ENCODE measurements at regions not wholly inside any gene's neighbourhood (a gene's known extent, or its start where the extent isn't known, plus 50 kb on each side); places are given as distances from the start of the nearest gene placed in this dataset.
"Not testable (repeated sequence)": the region's sequence is repeated elsewhere in the genome, so short reads cannot be mapped to it uniquely, and the experiment has no call there.

DNA sequence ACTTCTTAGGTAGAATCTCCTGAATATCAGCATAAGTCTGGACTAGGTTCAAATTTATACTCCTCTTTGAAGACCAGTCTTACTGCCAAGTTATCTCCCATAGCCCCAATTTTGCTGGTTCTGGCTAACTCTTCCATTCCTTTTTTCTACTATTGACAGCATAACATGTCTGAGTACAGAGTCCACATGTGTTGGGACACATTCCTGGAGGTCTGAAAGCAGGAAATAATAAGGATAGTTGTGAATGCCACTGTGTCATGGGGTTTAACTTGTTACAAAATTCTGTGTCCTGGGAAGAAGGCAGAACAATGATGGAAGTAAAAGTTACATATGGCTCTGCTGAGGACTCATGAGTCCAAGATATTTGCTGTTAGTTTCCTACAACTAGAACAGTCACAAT, 57.4 kb upstream of the ZBTB20 start:
- Mint-ChIP-seq H3K27me3 (no peaks in the 10 kb centered on the region), H3K4me3 (no peak overlapping the region), H3K36me3 (ENCODE audit: low read depth) (no peaks in the 10 kb centered on the region), H3K27ac (no peak overlapping the region), H3K4me1 (no peaks in the 10 kb centered on the region), H3K9me3 (no peaks in the 10 kb centered on the region)
- ChIA-PET CTCF (no interaction called here), POLR2A (no interaction called here)
- DNase-seq = no peak

DNA sequence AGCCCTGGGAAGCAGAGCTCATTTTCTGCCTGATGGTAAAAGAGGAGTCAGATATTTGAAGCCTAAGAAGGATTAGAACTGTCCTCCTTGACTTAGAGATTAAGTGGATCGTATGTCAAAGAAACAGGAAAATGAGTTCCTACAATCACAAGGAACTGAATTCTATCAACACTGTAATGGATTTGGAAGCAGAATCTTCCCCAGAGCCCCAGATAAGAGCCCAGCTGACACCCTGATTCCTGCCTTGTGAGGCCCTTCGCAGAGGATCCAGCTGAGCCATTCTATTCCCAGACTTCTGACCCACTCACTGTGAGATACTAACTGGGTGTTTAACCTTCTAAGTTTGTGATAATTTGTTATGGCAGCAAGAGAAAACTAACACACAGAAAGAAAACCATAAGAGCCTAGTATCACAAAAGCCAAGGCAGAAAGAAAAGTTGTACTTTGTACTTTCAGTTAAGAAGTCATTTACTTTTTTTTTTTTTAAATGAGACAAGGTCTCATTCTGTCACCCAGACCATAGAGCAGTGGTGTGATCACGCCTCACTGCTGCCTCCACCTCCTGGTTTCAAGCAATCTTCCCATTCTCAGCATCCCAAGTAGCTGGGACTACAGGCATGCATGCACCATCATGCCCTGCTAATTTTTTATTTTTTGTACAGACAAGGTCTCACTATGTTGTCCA, 61.1 kb upstream of the ZBTB20 start:
- POLR2A ChIA-PET = no interaction called here
- no peak overlapping the region for H3K4me3 Mint-ChIP-seq
- H3K9me3 Mint-ChIP-seq = no peaks in the 10 kb centered on the region
- CTCF ChIA-PET = no interaction called here
- no peaks in the 10 kb centered on the region for H3K4me1 Mint-ChIP-seq
- H3K36me3 Mint-ChIP-seq (ENCODE audit: low read depth) = no peaks in the 10 kb centered on the region
- no peak for DNase-seq
- no peaks in the 10 kb centered on the region for H3K27me3 Mint-ChIP-seq
- H3K27ac Mint-ChIP-seq = no peak overlapping the region

DNA sequence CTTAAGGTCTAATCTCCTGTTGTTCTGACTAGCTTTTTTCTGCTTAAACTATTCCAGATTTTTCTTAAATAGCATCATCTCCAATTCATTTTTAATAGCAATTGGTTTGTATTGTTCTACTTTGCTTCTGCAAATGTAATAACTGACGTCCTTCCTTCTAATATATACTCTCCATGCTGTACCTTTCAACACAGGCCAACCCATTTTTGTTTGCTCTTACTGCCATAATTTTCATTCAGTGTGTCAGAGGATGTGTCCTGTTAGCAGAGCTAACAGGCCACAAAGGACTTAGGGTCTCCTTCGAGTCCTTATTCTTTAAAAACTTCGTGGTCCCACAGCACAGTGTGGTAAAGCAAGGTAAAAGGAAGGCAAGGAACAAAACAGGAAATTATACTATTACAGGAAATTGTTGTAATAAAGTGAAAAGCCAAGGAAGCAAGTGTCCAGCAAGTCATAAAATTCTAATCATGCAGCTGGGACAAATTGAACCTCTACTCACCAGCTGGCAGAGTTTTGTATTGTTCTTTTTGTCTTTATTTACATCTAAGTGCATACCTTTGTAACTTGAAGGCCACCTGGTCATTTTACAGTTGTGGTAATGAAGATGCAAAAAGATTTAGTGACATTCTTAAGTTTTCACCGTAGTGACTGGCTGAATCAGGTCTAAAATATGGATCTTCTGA, 64.9 kb upstream of the ZBTB20 start:
- Mint-ChIP-seq H3K9me3 (no peaks in the 10 kb centered on the region), H3K27me3 (no peaks in the 10 kb centered on the region), H3K4me3 (no peak overlapping the region), H3K36me3 (ENCODE audit: low read depth) (no peaks in the 10 kb centered on the region), H3K4me1 (no peaks in the 10 kb centered on the region), H3K27ac (no peak overlapping the region)
- ChIA-PET POLR2A (interaction anchor here (0.6 kb wide), 1 partner anchor 159 kb away, joined by 7 read pairs; no protein-coding TSS in a partner anchor), CTCF (no interaction called here)
- no peak for DNase-seq

DNA sequence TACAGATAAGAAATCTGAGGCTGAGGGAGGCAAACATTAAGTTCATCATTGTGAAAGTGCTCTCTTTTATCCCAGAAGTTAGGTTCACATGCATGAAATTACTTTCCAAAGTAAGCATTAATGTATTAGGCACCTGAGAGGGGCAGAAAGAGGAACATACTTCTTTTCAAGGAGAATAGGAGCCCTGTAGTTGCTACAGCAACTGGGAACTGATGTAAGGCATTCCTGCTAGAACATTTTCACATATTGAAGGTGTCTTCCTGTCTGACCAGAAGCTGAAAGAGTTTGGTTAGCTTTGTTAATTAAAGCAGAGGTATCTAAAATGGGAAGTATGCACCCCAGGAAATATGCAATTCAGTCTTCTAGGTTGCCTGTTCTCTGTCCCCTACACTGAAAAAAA, 65.5 kb upstream of the ZBTB20 start:
- Mint-ChIP-seq H3K4me3 (no peak overlapping the region), H3K27ac (no peak overlapping the region), H3K4me1 (peaks cover 1% of the 10 kb centered on the region), H3K36me3 (ENCODE audit: low read depth) (no peaks in the 10 kb centered on the region), H3K27me3 (no peaks in the 10 kb centered on the region), H3K9me3 (no peaks in the 10 kb centered on the region)
- POLR2A ChIA-PET = interaction anchor here (0.6 kb wide), 1 partner anchor 159 kb away, joined by 7 read pairs; no protein-coding TSS in a partner anchor
- CTCF ChIA-PET = no interaction called here
- no peak for DNase-seq

DNA sequence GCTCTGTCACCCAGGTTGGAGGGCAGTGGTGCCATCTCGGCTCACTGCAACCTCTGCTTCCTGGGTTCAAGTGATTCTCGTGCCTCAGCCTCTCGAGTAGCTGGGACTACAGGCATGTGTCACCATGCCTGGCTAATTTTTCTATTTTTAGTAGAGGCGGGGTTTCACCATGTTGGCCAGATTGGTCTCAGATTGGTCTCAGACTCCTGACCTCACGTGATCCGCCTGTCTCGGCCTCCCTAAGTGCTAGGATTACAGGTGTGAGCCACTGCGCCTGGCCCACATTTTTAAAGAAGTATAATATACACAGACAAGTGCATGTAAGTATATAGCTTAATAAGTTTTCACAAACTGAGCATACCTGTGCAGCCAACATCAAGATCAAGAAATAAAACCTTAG, 66.0 kb upstream of the ZBTB20 start:
- H3K36me3 Mint-ChIP-seq (ENCODE audit: low read depth); H3K27me3 Mint-ChIP-seq; DNase-seq; H3K9me3 Mint-ChIP-seq; H3K4me1 Mint-ChIP-seq; H3K4me3 Mint-ChIP-seq; CTCF ChIA-PET; H3K27ac Mint-ChIP-seq: not testable (repeated sequence)
- POLR2A ChIA-PET = interaction anchor here (0.6 kb wide), 1 partner anchor 160 kb away, joined by 7 read pairs; no protein-coding TSS in a partner anchor

DNA sequence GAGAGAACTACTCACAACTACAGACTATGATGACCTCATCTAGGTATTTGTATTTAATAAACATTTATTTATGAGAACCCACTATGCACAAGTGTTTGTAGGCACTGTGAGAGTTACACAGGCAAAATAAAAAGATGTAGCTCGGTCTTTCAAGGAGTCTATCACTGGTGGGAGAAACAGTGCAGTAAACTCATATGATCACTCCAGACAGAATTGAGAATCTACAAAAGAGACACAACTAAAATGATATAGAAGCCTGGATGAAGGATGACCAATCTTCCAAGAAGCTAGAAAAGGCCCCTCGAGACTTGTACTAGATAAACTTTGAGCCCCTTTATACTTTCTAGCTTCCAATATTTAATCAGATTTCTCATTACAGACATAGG, 70.2 kb upstream of the ZBTB20 start:
- ChIA-PET POLR2A (no interaction called here), CTCF (no interaction called here)
- H3K4me1 Mint-ChIP-seq = peaks cover 2% of the 10 kb centered on the region
- no peak overlapping the region for H3K27ac Mint-ChIP-seq
- no peaks in the 10 kb centered on the region for H3K9me3 Mint-ChIP-seq
- DNase-seq = no peak
- H3K27me3 Mint-ChIP-seq = no peaks in the 10 kb centered on the region
- no peaks in the 10 kb centered on the region for H3K36me3 Mint-ChIP-seq (ENCODE audit: low read depth)
- H3K4me3 Mint-ChIP-seq = no peak overlapping the region

DNA sequence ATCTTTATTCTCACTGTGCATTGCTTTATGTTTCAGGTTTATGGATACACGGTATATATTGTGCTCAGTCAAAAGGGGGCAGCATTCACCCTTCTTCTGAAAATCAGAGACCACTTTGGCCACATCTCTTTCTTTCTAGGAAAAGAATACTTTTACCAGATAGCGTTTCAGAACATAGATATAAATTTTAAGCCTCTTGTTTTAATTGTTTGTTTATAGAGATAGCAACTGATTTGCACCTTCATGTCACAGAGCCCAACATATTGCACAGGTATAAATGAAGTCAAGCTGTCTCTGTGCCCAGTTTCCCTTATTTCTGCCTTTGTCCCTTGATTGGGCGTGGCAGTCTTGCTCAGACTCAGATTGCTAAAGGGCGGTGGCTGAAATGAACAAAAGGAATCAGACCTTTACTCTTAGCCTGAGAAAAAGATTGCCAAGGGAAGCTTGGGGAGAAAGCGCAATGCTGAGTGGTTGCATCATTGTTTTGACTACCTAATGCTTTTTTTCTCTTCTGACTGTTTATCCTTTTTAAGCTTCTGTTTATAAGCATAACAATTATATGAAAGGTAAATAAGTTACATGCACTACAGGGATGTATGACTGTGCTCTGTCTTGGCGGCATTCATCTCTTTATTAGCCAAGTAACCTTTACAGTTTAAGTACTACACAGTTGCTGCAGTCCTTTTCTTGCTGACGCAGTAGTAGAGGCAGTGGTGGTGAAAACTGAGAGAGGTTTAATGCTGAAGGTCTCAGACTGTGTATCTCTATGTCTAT, 70.8 kb upstream of the ZBTB20 start:
- no peaks in the 10 kb centered on the region for H3K9me3 Mint-ChIP-seq
- ChIA-PET CTCF (no interaction called here), POLR2A (no interaction called here)
- H3K27me3 Mint-ChIP-seq = no peaks in the 10 kb centered on the region
- peaks cover 2% of the 10 kb centered on the region for H3K4me1 Mint-ChIP-seq
- DNase-seq = peak; percentile 29
- no peak overlapping the region for H3K27ac Mint-ChIP-seq
- no peak overlapping the region for H3K4me3 Mint-ChIP-seq
- H3K36me3 Mint-ChIP-seq (ENCODE audit: low read depth) = no peaks in the 10 kb centered on the region

DNA sequence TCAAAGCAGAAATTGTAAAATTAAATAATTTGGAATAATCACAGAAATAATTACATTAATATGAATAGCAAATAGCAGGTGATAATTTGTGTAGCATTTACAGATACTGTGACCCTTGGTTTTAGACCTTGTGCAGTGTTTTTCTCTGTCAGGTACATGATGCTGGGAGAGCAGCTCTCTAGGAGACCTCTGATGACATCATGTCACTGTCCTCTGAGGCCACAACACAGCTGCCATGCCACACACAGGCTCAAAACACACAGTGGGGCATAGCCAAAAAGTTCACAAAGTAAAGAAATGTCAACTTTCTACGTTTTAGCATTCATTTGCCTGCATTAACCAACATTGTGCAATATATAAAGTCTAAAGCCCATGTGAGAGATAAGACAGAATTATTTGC, 71.8 kb upstream of the ZBTB20 start:
- no peaks in the 10 kb centered on the region for H3K27me3 Mint-ChIP-seq
- no peak overlapping the region for H3K27ac Mint-ChIP-seq
- H3K36me3 Mint-ChIP-seq (ENCODE audit: low read depth) = no peaks in the 10 kb centered on the region
- no peak overlapping the region for H3K4me3 Mint-ChIP-seq
- H3K9me3 Mint-ChIP-seq = no peaks in the 10 kb centered on the region
- CTCF ChIA-PET = no interaction called here
- H3K4me1 Mint-ChIP-seq = peaks cover 2% of the 10 kb centered on the region
- POLR2A ChIA-PET = no interaction called here
- DNase-seq = no peak

DNA sequence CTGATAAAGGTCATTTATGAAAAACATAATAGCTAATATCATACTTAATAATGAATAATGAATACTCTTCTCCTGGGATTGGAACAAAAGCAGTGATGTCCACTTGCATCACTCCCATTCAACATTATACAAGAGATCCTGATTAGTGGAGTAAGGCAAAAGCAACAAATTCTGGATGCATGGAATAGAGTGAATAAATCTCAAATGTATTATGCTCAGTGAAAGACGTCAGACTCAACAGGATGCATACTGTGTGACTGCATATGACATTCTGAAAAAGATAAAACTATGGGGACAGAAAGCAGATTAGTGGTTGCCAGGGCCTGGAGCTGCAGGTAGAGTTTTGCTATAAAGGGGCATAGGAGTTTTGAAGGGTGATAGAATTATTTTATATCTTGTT, 77.6 kb upstream of the ZBTB20 start:
- H3K9me3 Mint-ChIP-seq = no peaks in the 10 kb centered on the region
- H3K4me1 Mint-ChIP-seq = no peaks in the 10 kb centered on the region
- H3K4me3 Mint-ChIP-seq = no peak overlapping the region
- H3K27ac Mint-ChIP-seq = no peak overlapping the region
- ChIA-PET CTCF (no interaction called here), POLR2A (no interaction called here)
- H3K27me3 Mint-ChIP-seq = no peaks in the 10 kb centered on the region
- no peak for DNase-seq
- H3K36me3 Mint-ChIP-seq (ENCODE audit: low read depth) = no peaks in the 10 kb centered on the region

DNA sequence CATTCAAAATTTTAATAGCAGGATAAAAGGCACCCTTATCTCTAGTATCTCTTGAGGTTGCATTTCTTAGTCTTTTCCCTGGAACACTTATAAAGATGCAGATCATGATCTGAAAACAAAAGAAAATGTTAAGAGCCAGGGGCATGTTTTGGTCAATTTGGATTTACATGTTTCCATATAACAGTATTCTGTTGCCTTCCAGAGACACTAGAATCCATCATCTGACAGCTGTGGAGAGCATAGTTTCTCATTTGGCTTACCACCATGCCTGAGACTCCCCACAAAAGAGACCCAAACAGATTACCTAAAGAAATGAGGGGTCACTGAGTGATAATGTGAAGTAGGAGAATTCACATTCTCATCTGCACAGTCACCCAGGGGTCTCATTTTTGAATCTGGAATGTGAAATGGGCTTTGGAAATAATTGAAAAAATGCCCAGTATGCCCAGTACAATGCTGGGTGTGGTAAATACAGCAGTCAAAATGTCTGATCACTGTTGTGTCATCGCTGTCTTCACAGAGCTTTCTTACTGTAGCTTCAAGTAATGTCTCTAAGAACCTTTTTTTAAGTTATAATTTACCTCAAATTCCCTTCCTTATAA, 79.9 kb upstream of the ZBTB20 start:
- Mint-ChIP-seq H3K27ac (no peak overlapping the region), H3K36me3 (ENCODE audit: low read depth) (no peaks in the 10 kb centered on the region), H3K4me3 (no peak overlapping the region), H3K9me3 (no peaks in the 10 kb centered on the region), H3K4me1 (no peaks in the 10 kb centered on the region), H3K27me3 (no peaks in the 10 kb centered on the region)
- DNase-seq = no peak
- ChIA-PET CTCF (interaction anchor here (0.6 kb wide), 1 partner anchor 972 kb away, joined by 6 read pairs; no protein-coding TSS in a partner anchor), POLR2A (no interaction called here)

DNA sequence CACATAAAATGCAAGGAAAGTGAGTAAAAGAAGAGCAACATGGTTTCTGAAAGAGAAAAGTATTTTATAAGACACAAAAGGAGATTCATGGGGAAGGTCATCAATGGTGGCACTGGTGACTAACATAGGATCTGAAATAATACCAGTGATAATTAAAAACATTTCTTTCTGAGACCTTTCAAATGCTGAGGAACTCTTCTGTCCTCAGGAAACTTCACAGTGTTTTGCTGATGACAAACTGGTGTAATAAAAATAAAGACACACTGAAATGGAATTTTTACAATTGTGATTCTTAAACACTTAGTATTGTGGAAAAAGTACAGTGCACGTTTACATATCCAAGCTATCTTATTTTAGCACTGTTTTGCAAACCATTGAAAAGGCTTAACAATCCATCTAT, 80.4 kb upstream of the ZBTB20 start:
- H3K27ac Mint-ChIP-seq = no peak overlapping the region
- CTCF ChIA-PET = no interaction called here

DNA sequence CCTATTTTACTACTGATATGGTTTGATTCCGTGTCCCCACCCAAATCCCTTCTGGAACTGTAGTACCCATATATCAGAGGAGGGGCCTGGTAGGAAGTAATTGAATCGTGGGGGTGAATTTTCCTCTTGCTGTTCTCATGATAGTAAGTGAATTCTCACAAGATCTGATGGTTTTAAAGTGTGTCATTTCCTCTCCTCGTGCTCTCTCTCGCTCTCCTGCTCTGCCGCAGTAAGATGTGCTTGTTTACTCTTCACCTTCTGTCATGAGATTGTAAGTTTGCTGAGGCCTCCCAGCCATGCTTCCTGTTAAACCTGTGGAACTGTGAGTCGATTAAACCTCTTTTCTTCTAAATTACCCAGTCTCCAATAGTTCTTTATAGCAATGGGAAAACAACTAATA, 81.2 kb upstream of the ZBTB20 start:
- POLR2A ChIA-PET = no interaction called here
- no peak overlapping the region for H3K4me3 Mint-ChIP-seq
- H3K4me1 Mint-ChIP-seq = no peaks in the 10 kb centered on the region

More for the DNA sequence above, 80.4 kb upstream of the ZBTB20 start:
- no peaks in the 10 kb centered on the region for H3K4me1 Mint-ChIP-seq
- POLR2A ChIA-PET = no interaction called here
- H3K36me3 Mint-ChIP-seq (ENCODE audit: low read depth) = no peaks in the 10 kb centered on the region
- H3K4me3 Mint-ChIP-seq = no peak overlapping the region
- H3K9me3 Mint-ChIP-seq = no peaks in the 10 kb centered on the region
- no peak for DNase-seq
- H3K27me3 Mint-ChIP-seq = no peaks in the 10 kb centered on the region

DNA sequence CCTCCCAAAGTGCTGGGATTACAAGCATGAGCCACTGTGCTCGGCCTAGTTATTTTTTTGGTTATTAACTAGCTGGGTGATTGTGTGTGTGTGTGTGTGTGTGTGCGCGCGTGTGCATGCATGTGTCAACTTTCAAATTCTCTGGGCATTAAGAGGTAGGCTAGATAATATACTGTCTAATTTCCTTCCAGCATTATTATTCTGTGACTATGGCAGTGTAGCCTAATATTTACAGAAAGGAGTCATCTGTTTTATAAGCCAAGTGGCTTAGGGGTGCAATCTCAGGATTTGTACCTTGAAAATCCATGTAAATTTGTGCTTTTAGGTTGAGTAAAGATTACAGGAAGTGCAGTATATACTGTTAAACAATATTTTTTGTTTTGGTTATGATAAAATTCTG, 85.1 kb upstream of the ZBTB20 start:
- Mint-ChIP-seq H3K4me1 (no peaks in the 10 kb centered on the region), H3K27me3 (no peaks in the 10 kb centered on the region), H3K36me3 (ENCODE audit: low read depth) (no peaks in the 10 kb centered on the region), H3K27ac (no peak overlapping the region), H3K9me3 (no peaks in the 10 kb centered on the region), H3K4me3 (no peak overlapping the region)
- no peak for DNase-seq
- CTCF ChIA-PET = interaction anchor here (0.6 kb wide), 1 partner anchor 12 kb away, joined by 3 read pairs; no protein-coding TSS in a partner anchor
- POLR2A ChIA-PET = no interaction called here

More for the DNA sequence above, 81.2 kb upstream of the ZBTB20 start:
- no peak for DNase-seq
- Mint-ChIP-seq H3K27me3 (no peaks in the 10 kb centered on the region), H3K27ac (no peak overlapping the region), H3K9me3 (no peaks in the 10 kb centered on the region), H3K36me3 (ENCODE audit: low read depth) (no peaks in the 10 kb centered on the region)
- CTCF ChIA-PET = no interaction called here

All from activated CD4-positive, alpha-beta T cell treated with anti-CD3 and anti-CD28 coated beads, Interleukin-2, amount 10 ng/mL, durations not matched to agents 7 days and 5 days (primary cell).